GM19023 (cell line): ENCODE measurements at regions not wholly inside any gene's neighbourhood (a gene's known extent, or its start where the extent isn't known, plus 50 kb on each side); places are given as distances from the start of the nearest gene placed in this dataset.

Source experiments
- ATAC-seq: cut with Tn5 transposase; IDR thresholded peaks from one replicate; pipeline ENCODE4 v1.9.1; 2021; ENCODE audit warnings: mild to moderate bottlenecking, moderate library complexity; ENCODE audit not compliant: unreplicated experiment

DNA sequence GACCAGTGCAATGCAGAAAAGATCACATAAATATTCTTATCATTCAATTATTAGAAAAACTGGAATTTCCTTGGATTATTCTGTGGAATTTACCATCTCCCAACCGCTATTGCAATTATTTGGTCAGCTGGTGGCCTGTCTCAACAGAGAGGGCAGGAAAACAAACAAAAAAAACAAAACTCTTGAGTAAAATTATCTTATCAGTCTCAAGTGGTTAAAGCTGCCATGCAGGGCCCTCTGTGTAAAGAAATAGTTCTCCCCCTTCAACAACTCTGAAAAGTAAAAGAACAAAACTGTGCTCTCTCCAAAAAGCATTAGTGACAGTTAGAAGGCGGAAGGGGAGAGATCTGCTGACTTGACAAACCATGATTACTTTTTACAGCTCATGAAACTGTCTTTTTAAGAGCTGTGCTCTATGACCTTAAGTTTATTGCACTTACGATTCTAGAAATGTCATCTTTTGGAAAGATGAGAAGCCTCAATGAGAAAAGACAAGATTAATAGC is 152.3 kb downstream of the DLEU7 start:
- no peak for ATAC-seq

GRCh38 chr13:50691681-50692263 is 151.7 kb downstream of the DLEU7 start:
- no peak for ATAC-seq

DNA sequence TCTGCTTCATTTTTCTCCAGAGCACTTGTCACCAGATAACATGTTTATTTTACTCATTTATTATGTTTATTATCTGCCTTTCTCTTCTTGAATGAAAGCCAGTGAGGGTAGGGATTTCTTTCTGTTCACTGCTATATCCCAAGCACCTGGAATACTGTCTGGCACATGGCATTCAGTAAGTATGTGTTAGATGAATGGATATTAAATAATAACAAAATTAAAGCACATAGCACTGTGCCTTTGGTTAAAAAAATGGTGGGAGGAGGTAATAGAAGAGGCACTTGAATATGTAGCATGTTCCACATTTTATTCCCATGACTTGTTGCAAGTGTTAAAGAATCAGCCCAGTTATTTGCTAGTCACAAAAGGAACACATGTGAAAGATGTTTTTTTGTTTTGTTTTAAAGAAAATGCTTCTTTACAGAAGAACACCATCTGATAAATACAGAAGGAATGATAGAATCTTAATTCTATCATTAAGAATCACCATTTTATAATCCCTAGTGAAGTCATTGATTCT is 151.0 kb downstream of the DLEU7 start:
- no peak for ATAC-seq

DNA sequence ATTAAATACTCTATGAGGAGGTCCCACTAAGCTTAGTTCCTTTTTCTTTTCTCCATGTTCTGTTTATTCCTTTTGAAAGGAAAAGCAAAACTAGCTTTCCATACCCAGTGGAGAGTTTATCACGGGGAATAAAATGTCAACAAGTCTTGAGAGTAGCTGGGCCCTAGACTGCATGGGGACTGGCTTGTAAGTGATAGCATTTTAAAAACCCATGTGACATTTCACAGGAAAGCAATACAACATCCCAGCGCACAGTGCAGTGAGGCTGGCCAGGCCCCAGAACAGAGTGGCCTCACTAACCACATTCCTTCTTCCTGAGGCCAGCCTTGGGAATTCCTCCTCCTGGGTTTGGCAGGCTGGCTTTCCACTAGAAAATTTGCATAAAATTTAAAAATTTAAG is 149.8 kb downstream of the DLEU7 start:
- ATAC-seq, result no peak

DNA sequence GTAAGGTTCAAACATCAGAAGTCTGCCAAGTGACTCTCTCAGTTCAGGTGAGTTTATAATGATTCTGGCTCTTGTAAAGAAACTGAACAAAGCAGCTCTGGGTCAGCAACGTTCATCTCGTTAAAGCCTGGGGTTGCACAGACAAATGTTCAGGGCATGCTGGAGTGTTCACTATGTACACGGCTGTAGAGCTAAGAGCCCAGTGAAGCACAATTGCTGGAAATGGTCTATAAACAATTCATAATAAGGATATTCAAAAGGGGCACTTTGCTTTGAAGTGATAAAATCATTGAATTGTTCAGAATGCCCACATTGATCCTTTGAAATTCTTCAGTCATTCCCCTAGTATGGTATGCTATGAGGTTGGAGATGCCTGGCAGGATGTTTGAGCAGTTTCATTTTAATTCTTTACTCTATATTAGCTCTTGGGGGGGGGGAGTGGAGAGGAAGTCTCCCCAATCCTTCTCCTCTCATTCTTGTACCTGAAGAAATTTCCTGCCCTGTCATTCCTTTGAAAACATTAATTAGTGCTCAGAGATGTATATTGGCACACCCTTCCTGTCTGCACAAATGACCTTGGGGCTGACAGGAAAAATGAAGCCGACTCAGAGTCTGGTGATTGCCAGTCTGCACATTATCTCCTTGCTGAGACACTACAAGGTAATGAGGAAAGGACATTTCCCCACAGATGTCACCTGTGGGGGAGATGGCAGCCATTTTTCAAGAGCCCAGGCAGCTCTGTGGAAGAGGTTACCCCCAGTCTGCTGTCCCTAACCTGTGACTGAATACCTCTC is 145.5 kb downstream of the DLEU7 start:
- ATAC-seq, result no peak

DNA sequence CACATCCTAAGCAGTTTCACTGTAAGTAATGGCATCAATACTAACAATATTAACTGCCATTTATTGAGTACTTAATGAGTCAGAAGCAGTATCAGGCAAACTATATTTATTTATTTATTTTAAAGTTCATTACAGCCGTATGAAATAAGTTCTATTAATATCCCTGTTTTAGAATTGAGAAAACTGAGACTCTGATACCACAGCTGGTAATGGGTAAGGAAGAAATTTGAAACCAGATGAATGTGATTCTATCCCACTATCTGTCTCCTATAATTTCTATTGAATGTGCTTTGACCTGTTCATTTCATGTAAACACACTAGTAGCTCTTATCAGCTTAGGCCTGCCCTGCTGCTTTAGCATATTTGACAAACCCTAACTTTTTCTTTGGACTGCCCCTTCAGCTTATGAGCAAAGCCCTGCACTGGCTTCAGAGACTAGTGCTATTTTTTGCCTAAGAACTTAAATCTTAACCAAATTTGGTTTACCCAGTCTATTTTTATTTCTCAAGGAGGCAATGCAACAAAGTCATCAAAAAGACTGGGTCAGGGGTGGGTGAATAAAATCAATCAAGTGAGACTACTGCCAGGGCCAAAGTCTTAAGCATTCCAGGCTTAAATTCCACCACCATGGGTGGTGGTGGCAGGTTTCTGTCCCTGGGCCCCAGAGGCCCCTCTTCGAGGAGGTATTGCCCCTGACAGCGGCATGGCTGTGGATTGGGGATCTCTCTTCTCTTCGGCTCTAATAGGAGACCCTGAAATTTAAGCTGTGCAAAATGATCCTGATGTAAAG is 143.4 kb downstream of the DLEU7 start:
- ATAC-seq, result no peak

GRCh38 chr13:50700664-50701305 is 142.7 kb downstream of the DLEU7 start:
- no peak for ATAC-seq

DNA sequence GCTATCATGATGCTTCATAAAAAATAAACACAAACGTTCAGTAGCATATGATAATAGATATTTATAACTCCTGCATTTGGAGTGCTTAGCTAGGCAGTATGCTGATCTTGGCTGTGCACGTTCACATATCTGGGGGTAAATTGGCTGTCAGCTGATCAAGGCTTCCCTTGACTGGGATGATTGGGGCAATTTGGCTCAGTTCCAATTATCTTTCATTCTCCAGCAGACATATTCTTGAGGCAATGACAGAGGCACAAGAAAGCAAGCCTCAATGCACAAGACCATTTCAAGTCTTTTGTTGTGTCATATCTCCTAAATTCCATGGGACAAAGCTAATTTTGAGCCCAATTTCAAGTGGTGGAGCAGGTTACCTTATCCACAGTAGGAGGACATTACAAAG is 142.0 kb downstream of the DLEU7 start:
- ATAC-seq, result no peak

GRCh38 chr13:50706505-50706904 is 137.0 kb downstream of the DLEU7 start:
- no peak for ATAC-seq

DNA sequence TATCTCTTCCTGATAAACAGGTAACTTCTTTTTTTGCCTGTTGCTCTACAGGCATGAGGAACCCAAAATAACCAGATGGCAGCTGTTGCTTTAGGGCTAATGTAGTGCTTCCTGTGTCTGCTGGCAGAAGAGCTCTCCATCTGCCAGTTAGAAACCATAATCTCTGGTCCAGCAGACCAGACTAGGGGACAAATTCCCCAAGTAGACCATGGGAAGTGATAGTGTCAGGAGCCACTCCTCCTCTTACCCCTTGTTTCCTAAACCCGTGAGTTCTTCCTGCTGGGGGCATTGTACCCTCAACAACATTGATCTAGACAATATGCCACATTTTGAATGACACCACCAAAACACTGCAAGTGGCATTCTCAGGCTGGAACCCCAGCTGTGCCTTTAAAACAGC is 135.9 kb downstream of the DLEU7 start:
- no peak for ATAC-seq

- no peak for ATAC-seq
These were observed 135.0 kb downstream of the DLEU7 start for GRCh38 chr13:50708461-50708860.

- ATAC-seq, result no peak
These were observed 134.4 kb downstream of the DLEU7 start for GRCh38 chr13:50709058-50709457.

GRCh38 chr13:50711131-50711815 is 132.2 kb downstream of the DLEU7 start:
- no peak for ATAC-seq

DNA sequence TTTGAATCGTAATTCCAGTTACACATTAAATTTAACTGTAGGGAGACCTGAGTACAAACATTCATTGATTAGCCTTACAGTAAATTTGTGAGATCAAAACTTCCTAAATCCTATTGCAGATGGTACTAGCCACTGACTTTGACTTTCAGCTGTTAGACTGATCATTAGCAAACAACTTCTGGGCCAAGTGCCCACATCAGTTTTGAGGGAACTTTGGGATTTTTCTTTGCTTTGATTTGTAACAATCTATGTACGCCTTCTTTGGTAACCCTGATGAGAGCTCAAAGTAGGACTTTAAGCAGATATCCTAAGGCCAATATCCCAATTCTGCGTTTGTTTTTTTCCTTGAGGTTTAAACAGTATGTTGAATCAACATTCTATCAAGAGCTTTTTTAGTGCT is 131.5 kb downstream of the DLEU7 start:
- no peak for ATAC-seq

DNA sequence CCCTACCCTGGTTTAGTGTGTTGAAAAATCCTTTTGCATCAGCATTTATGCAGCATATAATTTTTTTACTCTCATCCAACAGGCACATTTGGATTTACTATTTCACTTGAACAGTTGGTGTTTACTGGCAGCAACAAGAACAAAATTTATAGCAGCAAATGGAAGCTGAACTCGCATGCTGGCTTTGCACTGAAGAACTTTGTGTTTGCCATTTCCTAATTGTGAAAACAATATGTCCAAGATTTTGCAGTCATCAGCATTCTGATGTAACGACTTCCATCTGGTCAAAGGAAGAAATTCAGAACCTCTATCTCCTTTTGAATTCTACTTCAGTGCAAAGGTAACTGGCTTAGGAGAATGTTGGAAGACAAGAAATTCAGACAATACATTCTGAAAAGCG is 131.0 kb downstream of the DLEU7 start:
- ATAC-seq, result no peak

GRCh38 chr13:50712881-50713280 is 130.6 kb downstream of the DLEU7 start:
- no peak for ATAC-seq

- no peak for ATAC-seq
These were observed 129.8 kb downstream of the DLEU7 start for GRCh38 chr13:50713523-50714248.

- ATAC-seq, result no peak
These were observed 128.6 kb downstream of the DLEU7 start for GRCh38 chr13:50714891-50715290.

DNA sequence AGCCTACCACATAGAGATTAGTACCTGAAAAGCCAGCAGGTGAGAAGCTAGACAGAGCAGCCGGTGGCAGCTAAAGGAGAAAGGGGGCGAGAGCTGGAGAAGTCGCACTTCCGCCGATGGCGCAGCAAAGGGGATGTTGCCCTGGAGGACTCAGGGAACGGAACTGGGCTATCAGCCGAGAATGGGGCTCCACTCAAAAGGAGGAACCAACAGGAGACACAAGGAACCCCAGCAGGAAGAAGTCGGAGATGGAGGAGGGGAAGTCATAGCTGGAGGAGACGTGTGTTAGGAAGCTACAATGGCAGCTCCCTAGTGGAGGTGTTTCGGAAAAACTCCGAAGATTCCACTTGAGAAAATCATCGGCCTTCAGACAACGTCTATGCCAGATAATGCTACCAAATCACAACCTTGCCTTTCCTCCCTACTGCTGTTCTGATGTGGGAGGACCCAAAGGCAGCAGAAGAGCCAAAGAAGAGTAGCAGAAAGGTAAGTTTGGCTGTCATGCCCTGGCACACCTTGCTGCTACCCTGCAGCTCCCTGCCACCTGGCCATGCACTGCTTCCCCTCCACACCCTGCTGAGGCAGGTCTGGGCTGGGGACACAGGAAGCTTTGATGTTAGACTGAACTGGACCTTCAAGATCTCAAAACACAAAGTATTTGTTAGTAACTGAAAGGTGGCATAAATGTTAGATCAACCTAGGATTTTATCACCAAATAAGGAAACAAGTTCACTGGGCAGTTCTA is 127.9 kb downstream of the DLEU7 start:
- ATAC-seq, result no peak
